ENCODE measurements at regions not wholly inside any gene's neighbourhood (a gene's known extent, or its start where the extent isn't known, plus 50 kb on each side); places are given as distances from the start of the nearest gene placed in this dataset.
"Not testable (repeated sequence)": the region's sequence is repeated elsewhere in the genome, so short reads cannot be mapped to it uniquely, and the experiment has no call there.

DNA sequence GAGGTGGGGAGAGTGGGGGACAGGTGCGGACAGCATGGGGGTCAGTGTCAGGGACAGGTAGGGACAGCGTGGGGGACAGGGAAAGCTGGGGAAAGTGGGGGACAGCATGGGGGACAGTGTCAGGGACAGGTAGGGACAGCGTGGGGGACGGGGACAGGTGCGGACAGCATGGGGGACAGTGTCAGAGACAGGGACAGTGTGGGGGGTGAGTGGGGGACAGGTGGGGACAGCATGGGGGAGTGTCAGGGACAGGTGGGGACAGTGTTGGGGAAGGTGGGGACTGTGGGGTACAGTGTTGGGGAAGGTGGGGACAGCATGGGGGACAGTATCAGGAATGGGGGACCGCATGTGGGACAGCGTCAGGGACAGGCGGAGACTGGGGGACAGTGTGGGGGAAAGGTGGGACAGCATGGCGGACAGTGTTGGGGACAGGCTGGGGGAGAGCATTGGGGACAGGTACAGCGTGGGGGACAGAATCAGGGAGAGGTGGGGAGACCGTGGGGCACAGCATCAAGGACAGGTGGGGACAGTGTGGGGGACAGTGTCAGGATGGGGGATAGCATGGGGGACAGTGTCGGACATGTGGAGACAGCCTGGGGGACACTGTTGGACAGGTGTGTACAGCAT, 96.1 kb downstream of the TMEM121 start:
- DNase-seq: no peak

DNA sequence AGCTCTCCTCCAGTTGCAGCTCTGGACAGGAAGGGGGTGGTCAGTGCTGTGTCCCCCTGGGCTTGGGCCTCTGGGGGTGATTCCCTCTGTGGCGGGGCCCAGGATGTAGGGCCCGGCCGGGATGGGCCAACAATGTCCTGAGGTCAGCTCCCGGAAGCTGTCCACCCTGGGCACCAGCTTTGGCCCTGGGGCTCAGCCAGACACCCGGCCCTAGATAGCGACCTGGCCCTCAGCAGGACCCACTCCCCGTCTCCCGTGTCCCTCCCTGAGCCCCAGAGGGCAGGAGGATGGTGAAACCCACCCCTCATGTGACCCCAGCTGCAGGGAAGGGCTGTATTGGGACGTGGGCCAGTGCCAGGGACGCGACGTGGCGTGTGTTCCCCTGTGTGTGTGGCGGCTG, 96.8 kb downstream of the TMEM121 start:
- not testable (repeated sequence) for DNase-seq

DNA sequence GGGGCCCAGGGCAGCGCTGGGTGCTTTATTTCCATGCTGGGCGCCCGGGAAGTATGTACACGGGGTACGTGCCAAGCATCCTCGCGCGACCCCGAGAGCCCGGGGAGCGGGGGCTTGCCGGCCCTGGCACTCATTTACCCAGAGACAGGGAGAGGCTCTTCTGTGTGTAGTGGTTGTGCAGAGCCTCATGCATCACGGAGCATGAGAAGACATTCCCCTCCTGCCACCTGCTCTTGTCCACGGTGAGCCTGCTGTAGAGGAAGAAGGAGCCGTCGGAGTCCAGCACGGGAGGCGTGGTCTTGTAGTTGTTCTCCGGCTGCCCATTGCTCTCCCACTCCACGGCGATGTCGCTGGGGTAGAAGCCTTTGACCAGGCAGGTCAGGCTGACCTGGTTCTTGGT, 98.0 kb downstream of the TMEM121 start:
- not testable (repeated sequence) for DNase-seq

DNA sequence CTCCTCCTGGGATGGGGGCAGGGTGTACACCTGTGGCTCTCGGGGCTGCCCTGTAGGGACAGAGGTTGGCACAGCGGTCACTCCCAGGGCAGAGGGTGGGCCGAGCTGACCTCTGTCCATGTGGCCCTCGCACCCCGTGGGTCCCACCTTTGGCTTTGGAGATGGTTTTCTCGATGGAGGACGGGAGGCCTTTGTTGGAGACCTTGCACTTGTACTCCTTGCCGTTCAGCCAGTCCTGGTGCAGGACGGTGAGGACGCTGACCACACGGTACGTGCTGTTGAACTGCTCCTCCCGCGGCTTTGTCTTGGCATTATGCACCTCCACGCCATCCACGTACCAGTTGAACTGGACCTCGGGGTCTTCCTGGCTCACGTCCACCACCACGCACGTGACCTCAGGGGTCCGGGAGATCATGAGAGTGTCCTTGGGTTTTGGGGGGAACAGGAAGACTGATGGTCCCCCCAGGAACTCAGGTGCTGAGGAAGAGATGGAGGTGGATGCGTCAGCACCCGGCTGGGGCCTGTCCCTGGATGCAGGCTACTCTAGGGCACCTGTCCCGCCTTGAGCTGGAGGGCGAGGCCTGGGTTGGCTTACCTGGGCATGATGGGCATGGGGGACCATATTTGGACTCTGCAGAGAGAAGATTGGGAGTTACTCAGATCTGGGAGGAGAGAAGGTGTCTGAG, 98.5 kb downstream of the TMEM121 start:
- not testable (repeated sequence) for DNase-seq

DNA sequence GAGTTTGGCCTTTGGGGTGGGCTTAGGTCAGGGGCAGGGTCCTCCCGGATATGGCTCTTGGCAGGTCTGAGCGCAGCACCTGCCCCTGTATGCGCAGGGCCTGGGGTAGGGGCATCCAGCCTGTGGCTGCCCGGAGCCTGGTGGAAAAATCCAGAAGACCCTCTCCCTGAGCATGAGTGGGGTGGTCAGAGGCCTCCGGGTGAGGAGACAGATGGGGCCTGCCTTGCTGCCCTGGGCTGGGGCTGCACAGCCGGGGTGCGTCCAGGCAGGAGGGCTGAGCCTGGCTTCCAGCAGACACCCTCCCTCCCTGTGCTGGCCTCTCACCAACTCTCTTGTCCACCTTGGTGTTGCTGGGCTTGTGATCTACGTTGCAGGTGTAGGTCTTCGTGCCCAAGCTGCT, 99.1 kb downstream of the TMEM121 start:
- not testable (repeated sequence) for DNase-seq

DNA sequence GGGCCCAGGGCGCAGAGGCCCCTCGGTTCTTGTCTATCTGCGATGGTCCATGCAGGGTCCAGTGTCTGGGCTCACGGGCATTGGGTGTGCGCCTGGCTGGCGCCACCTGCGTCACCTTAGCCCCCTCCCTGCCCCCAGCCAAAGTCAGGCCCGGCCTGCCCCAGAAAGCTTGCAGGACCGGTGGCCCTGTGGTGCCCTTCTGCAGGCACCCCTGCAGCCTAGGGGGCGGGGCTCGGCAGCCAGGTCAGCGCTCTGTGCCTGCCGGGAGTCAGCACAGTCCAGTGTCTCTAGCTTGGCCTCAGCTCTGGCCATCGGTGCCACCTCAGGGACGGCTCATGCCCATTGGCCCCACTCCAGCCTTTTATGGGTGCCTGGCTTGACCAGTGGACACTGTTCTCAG, 99.7 kb downstream of the TMEM121 start:
- not testable (repeated sequence) for DNase-seq

DNA sequence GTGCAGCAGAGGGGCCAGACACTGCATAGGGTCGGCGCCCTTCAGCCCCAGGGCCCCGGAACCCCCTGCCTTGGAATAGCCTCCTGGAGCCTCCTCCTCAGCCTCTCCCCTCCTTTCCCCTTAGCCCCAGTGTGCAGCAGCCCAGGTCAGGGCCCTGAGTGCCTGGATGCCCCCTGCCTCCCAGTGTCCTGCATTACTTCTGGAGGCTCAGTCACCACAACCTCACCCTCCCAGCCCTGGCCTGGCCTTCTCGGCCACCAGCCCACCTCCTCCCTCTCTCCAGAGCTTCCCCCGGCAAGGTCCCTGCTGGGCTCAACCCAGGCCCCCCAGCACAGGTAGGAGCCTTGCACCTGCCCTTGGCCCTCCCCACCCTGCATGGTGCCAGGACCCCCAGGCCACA, 100.3 kb downstream of the TMEM121 start:
- not testable (repeated sequence) for DNase-seq

DNA sequence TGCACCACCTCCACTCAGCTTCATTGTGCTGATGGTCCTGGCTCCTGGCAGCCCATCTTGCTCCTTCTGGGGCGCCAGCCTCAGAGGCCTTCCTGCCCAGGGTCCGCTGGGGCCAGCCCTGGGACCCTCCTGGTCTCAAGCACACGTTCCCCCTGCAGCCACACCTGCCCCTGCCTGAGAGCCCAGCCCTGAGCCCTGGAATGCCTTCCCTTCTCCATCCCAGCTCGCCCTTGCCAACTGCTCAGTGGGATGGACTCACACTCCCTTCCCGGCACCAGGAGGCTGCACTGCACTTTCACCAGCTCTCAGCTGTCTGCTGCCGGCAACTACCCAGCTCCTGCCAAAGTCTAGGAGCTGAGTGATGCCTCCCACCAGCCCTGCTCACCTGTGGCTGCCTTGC, 100.9 kb downstream of the TMEM121 start:
- not testable (repeated sequence) for DNase-seq

DNA sequence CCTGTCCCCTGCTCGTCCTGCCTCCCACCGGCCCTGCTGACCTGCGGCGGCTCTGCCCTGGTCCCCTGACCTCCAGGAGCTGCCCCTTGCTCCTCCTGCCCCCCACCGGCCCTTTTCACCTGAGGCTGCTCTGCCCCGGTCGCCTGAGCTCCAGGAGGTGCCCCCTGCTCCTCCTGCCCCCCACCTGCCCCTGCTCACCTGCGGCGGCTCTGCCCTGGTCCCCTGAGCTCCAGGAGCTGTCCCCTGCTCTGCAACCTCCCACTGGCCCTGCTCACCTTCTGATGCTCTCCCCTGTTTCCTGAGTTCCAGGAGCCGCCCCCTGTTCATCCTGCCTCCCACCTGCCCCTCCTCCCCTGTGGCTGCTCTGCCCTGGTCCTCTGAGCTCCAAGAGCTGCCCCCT, 101.3 kb downstream of the TMEM121 start:
- DNase-seq: no peak

DNA sequence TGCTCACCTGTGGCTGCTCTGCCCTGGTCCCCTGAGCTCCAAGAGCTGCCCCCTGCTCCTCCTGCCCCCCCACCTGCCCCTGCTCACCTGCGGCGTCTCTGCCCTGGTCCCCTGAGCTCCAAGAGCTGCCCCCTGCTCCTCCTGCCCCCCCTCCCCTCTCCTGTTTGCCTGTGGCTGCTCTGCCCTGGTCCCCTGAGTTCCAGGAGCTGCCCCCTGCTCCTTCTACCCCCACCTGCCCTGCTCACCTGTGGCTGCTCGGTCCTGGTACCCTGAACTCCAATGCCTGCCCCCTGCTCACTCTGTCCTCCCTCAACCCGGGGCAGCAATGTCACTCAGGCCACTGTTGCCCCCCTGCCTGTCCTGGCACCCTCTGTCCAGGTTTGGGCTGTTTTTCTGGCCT, 101.7 kb downstream of the TMEM121 start:
- not testable (repeated sequence) for DNase-seq

DNA sequence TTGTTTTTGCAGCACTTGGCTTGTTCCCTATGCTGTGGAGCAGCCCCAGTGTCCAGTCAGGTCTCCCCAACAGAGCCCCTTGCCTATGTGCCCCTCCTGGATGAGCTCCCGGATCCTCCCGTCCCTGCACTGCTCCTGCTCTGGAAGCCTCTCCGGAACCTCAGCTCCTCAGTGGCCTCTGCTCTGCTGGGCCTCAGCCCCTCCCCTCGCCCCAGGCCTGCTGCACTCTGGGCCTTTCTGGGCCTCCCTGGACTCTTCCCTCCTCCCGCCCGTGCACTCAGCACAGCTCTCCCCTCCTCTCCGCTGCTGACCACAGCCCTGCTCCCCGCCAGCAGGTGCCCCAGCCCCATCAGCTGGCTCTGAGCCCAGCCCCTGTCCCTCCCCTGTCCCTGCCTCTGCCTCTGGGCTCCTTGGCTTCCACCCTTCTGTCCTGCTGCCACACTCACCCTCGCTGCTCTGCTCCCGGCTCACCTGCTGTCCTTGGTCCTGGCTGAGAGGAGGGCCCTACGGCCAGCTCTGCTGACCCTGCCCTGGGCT, 102.2 kb downstream of the TMEM121 start:
- not testable (repeated sequence) for DNase-seq

DNA sequence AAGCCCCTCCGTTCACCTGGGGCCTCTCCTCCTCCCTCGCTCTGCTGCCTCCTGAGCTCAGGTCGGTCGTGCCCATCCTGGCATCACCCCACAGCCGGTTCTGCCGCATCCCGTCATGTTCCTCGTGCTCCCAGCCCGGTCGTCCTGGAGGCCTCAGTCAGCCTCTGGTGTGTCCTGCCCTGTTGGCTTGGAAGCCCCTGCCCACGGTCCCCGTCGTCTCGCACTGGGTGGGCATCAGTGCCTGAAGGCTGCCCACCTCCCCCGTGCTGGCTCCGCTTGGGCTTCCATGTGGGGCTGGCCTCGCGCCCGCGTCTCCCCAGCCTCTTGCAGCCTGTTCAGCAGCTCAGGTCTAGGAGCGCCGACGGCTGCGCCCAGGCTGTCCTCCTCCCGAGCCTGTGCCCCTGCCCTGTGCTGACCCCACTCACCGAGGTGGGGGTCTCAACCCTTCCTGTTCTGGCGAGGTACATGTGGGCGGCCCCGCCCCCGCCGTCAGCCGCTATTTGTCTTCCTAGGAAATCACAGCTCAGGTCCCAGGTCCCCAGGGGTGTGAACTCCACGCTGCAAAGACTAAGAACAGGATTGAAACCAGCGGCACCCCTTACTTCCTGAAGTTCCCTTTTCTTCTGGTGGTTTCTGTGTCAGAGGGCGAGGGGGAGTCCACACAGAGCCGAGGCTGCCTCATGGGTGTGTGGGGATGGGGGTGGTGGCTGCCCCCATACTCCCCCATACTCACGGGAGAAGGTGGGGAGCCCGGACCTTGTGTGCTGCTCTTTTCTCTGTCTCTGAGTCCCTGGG, 102.9 kb downstream of the TMEM121 start:
- DNase-seq: not testable (repeated sequence)

DNA sequence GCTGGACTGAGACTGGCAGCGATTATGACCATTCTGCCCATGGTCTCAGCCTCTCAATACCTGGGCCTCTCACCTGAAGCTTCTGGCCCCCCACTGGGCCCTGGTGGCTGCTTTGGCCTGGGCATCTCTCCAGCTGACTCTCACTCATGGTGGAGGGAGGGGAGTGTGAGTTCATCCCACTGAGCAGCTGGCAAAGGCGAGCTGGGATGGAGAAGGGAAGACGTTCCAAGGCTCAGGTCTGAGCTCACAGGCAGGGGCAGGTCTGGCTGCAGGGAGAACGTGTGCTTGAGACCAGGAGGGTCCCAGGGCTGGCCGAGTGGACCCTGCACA, 103.5 kb downstream of the TMEM121 start:
- DNase-seq: no peak

DNA sequence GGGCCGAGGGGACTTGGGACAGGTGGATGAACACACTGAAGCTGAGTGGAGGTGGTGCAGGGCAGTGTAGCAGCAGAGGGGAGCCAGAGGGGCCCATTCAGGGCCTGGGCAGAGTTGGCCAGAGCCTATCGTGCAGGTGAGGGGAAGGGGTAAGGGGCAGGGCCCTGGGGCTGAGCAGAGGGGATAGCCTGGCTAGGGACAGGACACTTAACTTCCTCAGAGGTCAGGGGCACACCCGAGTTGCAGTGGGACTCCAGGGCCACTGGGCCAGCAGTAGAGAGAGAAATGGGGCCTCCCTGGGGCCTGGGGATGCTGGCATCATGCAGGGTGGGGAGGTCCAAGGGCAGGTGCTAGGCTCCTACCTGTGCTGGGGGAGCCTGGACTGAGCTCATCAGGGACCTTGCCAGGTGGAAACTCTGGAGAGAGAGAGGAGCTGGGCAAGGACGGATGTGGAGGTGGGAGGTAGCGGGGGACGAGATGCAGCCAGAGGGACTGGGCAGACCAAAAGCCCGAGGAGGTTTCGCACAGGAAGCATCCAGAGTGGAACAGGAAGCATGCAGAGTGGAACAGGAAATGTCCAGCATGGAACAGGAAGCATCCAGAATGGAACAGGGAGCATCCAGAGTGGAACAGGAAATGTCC, 104.0 kb downstream of the TMEM121 start:
- not testable (repeated sequence) for DNase-seq

DNA sequence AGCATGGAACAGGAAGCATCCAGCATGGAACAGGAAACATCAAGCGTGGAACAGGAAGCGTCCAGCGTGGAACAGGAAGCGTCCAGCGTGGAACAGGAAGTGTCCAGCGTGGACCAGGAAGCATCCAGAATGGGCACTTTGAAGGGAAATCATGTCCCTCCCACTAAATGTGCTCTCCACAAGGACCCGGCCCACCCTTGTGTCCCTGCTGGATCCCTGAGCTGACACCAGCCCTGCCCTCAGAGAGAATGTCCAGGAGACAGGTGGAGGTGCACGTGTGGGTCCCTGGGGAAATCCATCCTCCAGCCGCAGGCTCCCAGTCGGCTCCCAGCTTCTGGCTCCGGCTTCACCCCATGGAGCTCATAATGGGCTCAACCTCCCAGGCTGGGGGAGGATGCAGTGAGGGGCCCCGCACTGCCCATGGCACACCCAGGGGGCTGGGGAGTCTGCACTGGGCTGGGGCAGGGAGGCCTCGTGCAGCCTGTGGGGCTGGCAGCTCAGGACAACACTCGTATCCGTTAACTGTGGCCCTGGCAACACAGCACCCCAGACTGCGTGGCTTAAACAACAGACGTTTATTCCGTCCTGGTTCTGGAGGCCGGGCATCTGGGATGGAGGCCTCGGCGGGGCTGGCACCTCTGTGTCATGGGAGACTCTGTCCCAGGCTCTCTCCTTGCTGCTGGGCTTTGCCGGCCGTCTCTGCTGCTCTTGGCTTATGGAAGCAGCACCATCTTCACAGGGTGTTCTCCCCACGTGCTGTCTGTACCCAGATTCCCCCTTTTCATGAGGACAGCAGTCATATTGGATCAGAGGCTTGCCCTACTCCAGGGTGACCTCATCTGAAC, 104.8 kb downstream of the TMEM121 start:
- not testable (repeated sequence) for DNase-seq

DNA sequence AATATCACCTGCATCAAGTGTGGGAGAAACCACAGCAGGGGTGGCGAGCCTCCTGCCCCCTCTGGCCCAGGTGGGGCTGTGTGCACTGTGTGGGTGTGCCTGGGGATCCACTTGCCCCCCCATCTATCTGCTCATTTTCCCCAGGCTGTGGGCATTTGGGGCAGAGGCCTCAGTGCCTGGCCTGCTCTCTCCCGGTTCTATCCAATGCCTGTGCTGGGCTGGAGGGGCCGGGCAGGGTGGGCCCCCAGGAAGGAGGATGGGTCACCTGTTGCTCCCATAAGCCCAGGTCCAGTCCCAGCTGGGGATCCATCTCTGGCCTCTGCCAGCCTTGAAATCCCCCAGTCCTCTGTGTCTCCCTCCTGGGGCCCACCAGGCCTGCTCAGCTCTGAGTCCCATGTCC, 105.6 kb downstream of the TMEM121 start:
- no peak for DNase-seq

DNA sequence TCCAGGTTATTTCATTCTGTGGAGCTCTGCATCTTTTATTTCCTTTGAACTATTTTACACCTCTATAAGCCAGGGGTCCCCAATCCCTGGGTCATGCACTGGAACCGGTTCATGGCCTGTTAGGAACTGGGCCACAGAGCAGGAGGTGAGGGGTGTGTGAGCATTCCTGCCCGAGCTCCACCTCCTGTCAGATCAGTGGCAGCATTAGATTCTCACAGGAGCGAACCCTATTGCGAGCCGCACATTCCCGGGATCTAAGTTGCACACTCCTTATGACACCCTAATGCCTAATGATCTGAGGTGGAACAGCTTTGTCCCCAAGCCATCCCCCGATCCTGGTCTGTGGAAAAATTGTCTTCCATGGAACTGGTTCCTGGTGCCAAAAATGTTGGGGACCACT, 107.2 kb downstream of the TMEM121 start:
- not testable (repeated sequence) for DNase-seq

DNA sequence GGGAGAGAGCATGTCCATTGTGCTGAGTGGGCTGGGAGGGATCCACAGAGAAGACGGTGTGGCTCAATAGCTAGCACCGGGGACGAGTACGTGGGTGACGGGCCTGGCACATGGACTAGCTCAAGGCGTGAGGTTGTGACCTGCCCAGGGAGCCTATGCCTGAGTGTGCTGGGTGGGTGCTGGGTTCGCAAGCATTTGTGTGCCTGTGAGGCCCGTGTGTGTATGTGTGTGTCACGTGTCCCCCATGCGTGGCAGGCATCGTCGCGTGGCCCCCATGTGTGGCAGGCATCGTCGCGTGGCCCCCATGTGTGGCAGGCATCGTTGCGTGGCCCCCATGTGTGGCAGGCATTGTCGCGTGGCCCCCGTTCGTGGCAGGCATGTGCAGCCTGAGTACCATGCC, 109.2 kb downstream of the TMEM121 start:
- no peak for DNase-seq

DNA sequence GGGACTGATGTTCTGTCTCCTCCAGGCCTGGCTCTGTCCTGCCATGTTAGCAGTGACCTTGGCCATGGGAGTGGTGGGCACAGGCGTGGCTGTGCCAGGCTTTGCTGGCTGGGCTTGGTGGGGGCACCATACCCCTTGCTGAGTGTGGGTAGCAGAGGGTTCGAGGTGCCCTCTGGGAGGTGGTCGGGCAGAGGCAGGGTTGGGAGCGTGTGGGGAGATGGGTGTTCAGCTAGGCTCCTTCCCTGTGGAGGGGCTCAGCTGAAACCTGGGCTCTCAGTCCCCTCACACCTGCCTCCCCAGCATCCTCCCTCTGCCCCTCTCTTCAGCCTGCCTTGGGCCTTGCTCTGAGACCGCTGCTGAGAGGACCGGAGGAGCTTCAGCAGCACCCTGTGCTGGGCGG, 109.6 kb downstream of the TMEM121 start:
- not testable (repeated sequence) for DNase-seq

DNA sequence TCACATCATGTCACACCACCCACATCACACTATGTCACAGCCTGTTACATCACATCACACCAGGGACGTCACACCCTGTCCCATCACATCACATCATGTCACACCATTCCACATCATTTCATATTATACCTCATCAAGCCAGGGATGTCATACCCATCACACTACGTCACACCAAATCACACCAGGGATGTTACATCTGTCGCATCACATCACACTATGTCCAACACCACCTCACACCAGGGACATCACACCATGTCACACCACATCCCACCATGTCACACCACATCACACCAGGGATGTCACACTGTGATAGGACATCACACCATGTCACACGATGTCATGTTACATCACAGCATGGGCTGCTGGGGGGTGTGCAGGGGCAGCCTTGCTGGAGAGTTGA, 110.6 kb downstream of the TMEM121 start:
- no peak for DNase-seq

DNA sequence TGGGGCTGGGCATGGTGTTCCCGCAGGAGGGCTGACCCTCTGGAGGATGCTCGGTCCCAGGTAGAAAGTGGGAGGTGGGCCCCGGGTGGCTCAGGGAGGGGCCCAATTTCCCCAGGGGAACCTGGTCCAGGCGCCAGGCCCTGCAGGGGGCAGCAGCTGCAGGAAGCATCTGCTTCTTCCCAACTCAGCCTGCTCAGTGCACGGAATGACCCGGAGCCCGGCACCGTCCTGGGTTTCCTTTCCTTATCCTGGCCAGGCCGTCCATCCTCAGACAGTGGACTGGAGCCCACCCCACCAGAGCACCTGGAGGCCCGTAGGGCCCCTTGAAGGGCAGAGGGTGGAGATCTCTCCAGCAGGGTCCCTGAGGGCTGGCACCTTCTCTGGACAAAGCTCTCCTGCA, 111.0 kb downstream of the TMEM121 start:
- DNase-seq: not testable (repeated sequence)

Measured in CD4-positive, alpha-beta T cell treated with Interleukin-4 for 4 hours (primary cell).